HG03159 (cell line): ENCODE measurements at regions not wholly inside any gene's neighbourhood (a gene's known extent, or its start where the extent isn't known, plus 50 kb on each side); places are given as distances from the start of the nearest gene placed in this dataset.
"Not testable (repeated sequence)": the region's sequence is repeated elsewhere in the genome, so short reads cannot be mapped to it uniquely, and the experiment has no call there.

Experiments used
- ATAC-seq: cut with Tn5 transposase; IDR thresholded peaks from one replicate; pipeline ENCODE4 v1.9.1; 2021; ENCODE audit warnings: mild to moderate bottlenecking, moderate library complexity; ENCODE audit not compliant: unreplicated experiment

DNA sequence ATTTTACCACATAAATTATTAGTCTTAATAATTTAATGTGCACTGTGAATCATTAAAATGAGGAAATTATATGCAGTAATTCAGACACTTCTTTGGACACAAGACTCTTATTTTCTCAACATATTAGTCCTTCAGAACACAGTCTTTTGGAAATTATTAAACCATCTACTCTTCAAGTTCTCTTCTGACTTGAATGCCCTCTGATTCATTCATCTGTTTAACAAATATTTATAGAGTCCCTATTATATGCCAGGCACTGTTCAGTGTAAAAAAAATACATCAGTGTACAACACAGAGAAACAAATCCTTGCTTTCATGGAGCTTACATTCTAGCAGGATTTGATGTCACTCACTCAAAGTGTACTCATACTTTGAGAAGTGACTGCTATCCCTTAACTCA is 163.4 kb upstream of the IL12B start:
- no peak for ATAC-seq

- no peak for ATAC-seq
Measured at GRCh38 chr5:159496773-159497172, 166.5 kb upstream of the IL12B start.

- ATAC-seq: no peak
Measured at GRCh38 chr5:159497221-159497620, 166.9 kb upstream of the IL12B start.

GRCh38 chr5:159498630-159499029 is 168.3 kb upstream of the IL12B start:
- ATAC-seq: no peak

- ATAC-seq: not testable (repeated sequence)
Measured at GRCh38 chr5:159502116-159502515, 171.8 kb upstream of the IL12B start.

- ATAC-seq: no peak
Measured at GRCh38 chr5:159503236-159503635, 172.9 kb upstream of the IL12B start.

DNA sequence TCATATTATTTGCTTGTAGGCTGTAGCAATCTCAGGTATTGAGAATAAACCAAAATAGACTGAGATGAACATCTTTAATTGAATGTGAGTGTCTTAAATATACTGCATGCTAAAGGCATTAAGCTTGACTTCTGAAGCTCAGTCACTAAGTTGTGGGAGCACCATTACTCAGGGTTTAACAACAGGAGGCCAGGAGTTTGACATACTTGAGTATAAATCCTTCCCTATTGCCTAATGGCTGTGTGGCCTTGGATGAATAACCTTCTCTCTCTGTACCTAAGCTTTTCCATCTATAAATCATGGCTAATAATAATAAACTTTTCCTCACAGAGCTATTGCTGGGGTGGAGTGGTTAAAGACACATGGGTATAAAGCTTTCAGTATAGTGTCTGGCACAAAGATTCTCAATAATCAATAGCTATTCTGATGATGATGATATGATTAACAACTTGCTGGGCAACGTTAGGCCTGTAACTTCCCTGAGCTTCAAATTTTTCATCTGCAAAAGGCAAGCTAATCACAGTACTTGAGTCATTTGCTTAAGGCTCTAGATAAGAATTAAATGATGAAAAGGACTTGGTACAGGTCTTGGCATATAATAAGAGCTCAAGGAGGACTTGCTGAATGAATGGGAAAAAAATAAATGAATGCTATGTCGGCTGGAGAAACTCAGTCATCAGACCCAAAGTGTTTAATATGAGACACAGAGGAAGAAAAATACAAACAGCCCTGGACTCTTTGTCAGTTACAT is 174.0 kb upstream of the IL12B start:
- ATAC-seq: no peak

DNA sequence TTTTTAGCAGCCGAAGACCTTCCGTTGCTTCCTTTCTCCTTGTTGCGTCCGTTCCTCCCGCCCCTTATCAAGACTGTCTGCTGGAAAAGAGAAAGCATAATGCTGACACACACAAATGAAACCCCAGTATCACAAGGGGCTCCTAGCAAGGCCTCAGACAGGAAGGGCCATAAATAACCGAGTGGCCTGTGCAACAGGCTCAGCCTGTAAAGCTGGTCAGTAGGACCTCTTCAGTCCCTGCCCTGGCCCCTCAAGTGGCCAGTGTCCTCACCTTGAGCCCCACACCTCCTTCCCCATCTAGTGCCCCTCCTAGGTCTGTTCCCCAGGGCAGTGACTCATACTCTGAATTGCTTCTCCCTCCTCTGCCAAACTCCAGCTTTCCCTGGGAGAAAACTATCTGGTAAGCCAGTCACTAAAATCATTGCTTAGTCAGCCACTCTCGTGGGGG is 174.6 kb upstream of the IL12B start:
- ATAC-seq: peak; percentile 46

GRCh38 chr5:159507055-159507454 is 176.8 kb upstream of the IL12B start:
- ATAC-seq: no peak

GRCh38 chr5:159507661-159508060 is 177.4 kb upstream of the IL12B start:
- no peak for ATAC-seq

DNA sequence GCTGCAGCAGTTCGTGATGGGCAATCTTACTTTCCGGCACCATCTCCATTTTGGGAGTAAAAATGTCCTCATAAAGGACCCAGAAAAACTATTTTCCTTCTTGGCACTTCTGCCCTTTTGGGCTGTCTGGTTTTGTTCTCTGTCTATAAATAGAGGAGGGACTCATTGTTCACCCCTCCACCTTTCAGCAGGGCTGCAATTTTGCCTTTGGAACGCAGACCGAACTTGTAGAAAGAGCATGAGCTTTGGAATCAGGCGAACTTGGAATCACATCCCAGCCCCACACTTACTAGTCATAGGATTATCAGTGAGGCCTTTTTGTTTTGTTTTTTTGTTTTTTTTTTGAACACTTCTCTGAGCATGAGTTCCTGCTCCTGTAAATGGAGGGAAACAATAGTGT is 178.1 kb upstream of the IL12B start:
- ATAC-seq: no peak

GRCh38 chr5:159509002-159509660 is 178.8 kb upstream of the IL12B start:
- ATAC-seq: no peak

GRCh38 chr5:159510282-159510681 is 180.0 kb upstream of the IL12B start:
- ATAC-seq: no peak

GRCh38 chr5:159511570-159511969 is 181.3 kb upstream of the IL12B start:
- ATAC-seq: no peak

DNA sequence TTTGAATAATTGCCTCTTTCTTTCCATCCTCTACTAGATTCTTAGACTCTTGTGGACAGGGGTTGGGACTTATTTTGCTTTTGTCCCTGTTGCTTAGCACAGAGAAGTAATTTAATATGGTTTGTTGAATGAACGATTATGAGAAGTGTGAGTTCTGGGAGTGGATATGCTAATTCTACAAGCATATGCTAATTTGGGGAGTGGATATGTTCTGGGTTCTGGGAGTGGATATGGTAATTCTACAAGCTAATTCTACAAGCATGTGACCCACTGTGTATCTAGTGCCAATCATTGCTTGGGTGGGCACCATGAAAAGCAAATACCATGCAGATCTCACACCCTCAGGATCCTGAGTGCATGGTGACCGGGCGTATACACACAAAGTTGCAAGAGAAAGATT is 181.8 kb upstream of the IL12B start:
- ATAC-seq: no peak

- no peak for ATAC-seq
Measured at GRCh38 chr5:159514229-159514810, 184.0 kb upstream of the IL12B start.

DNA sequence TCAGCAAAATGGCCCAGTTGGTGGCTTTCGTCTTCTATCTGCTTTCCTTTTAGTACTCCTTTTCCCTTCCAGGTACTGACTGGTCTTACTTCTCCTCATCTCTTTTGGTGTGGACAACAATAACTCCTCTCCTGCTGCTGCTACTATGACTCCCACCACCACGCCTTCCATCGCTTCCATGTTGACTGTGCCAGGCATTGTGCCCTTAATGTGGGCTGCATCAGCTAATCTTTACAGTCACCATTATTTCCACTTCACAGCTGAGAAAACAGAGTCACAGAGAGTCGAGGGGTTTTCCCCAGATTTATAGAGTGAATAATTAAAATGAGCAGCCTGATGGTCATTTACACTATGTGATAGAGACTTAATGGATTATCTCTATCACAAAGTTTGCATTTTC is 184.9 kb upstream of the IL12B start:
- no peak for ATAC-seq

DNA sequence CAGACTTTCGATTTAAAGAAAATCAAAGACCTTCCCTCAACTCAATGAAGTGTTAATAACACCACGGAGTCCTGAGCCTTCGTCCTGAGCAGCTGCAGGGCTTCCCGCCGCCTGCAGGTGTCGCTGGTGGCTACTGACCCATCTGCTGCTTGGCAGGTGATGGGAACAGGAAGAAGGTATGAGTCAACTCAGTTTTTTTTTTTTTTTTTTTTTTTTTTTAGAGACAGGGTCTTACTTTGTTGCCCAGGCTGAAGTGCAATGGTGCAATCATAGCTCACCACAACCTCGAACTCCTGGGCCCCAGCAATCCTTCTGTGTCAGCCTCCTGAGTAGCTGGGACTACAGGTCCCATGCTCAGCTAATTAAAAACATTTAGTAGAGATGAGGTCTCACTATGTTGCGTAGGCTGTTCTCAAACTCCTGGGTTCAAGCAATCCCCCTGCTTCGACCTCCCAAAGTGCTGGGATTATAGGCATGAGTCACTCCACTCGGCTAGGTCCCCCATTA is 185.7 kb upstream of the IL12B start:
- peak; percentile 94 for ATAC-seq

DNA sequence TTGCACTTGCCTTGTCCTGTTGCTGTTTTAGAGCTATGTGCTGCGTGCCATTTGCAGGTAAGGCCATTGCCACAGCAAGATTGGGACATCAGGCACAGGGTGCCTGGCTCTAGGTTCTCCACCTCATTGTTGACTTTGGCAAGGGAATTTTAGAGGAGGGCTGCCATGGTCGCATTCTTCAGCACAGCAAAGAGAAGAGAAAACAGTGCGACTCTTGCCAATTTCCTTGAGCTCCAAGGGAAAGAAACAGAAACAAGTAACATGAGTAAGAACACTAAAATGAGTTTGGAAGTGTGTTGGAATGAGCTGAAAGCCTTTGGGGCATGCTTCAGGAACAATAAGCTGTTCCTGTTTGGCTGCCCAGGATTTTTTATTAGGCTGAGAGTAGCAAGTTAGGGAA is 188.1 kb upstream of the IL12B start:
- no peak for ATAC-seq

DNA sequence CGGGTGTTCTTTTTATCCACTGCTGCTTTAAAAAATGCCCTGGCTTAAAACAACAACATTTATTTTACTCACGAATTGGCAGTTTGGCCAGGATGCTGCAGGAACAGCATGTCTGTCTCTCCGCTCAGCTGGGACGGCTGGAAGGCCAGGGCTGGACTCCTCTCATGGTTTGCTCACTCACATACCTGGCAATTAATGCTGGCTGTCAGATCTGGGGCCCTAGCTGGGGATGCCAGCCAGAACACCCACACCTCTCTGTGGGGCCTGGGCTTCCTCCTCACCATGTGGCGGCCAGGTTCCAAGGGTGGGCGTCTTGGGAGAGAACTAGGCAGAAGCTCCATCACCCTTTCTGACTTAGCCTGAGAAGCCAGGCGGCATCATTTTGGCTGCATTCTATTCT is 189.1 kb upstream of the IL12B start:
- no peak for ATAC-seq

DNA sequence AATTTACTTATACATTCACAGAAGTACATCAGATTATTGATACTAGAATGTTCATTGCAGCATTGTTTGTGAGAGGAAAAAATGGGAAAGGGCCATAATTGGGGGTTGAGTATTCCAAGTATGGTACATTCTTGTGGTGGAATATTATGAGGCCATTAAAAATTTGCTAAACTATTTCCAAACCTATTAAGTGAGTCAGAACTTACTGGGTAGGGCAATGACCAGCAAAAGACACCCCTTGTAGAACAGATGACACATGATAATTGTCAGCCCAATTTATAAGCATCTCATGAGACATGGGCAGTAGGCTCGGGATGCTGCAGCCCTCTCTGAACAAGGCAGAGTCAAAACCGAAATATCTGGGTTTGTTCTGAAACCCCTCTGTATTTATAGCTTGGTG is 192.6 kb upstream of the IL12B start:
- ATAC-seq: no peak

- ATAC-seq: not testable (repeated sequence)
Measured at GRCh38 chr5:159524279-159524678, 194.0 kb upstream of the IL12B start.
